K562 (cell line): ENCODE measurements at regions not wholly inside any gene's neighbourhood (a gene's known extent, or its start where the extent isn't known, plus 50 kb on each side); places are given as distances from the start of the nearest gene placed in this dataset.

Experiments used
- ATAC-seq: fragments of 200-7000 bp; cut with Tn5 transposase; 3 replicates; pipeline ENCODE4 v1.9.1; 2020; ENCODE audit warnings: moderate library complexity
- BruUV-seq: library from RNA; stranded (reverse); fragments of 400-500 nt; replicated peaks from 2 replicates; lab custom pipeline; 2021; lab: Mats Ljungman, UMichigan
- CTCF ChIA-PET: fragments of 300-600 bp; formaldehyde crosslinking; extraction: SDS; loops from one replicate; lab custom pipeline; 2021; ENCODE audit warnings: low intra/inter-chr PET ratio; lab: Yijun Ruan, JAX
- POLR2A ChIA-PET: fragments of 300-600, 350-650 bp; sonication (Branson Sonifier 250); formaldehyde crosslinking; extraction: SDS; loops from one replicate; lab custom pipeline; 2021; ENCODE audit warnings: antibody characterized with exemption, inconsistent platforms; lab: Yijun Ruan, JAX
- DNase-seq, 4 experiments: peaks; one replicate each; pipeline versions ENCODE4 v3.0.0 to v3.0.0-alpha.2; 2011 to 2018; ENCODE audit warnings: low spot score in 3 of 4, mixed read lengths in 3 of 4; ENCODE audit errors: extremely low read depth in 1 of 4
- FAIRE-seq: peaks from 2 replicates; lab custom pipeline; 2011; peaks lifted over from hg19 to GRCh38; lab: Jason Lieb, UNC
- H2AFZ ChIP-seq: 2 replicates; pipeline ENCODE4 v1.6.0; 2011; ENCODE audit warnings: low read depth, low read length, control low read depth, inconsistent platforms
- H3K27ac ChIP-seq: fragments of 200-600 bp; 3 replicates; pipeline ENCODE4 v1.8.0; 2011; ENCODE audit warnings: low read depth, mild to moderate bottlenecking, control low read depth, inconsistent platforms, low read length, moderate library complexity, mixed read lengths; ENCODE audit errors: extremely low read depth
- H3K27me3 ChIP-seq, 2 experiments: fragments of 300-600 bp in 1 of 2; 2 replicates in 1 of 2; 3 replicates in 1 of 2; pipeline versions ENCODE4 v1.6.0 to v1.8.0; 2011; ENCODE audit warnings: inconsistent platforms in 2 of 2, low read length in 2 of 2, mild to moderate bottlenecking in 1 of 2, mixed read lengths in 1 of 2, moderate library complexity in 1 of 2; ENCODE audit not compliant: control insufficient read depth in 2 of 2, insufficient read depth in 2 of 2
- H3K36me3 ChIP-seq: fragments of 300-600 bp; 3 replicates; pipeline ENCODE4 v1.8.0; 2011; ENCODE audit warnings: mild to moderate bottlenecking, low read length, inconsistent platforms; ENCODE audit not compliant: control insufficient read depth, insufficient read depth
- H3K4me1 ChIP-seq, 2 experiments: fragments of 200-600 bp in 1 of 2; replicated peaks in 1 of 2; 2 replicates in 1 of 2; 3 replicates in 1 of 2; pipeline versions ENCODE4 v1.5.1 to v1.8.0; 2011; ENCODE audit warnings: inconsistent platforms in 2 of 2, low read length in 2 of 2, mild to moderate bottlenecking in 1 of 2, mixed read lengths in 1 of 2, moderate library complexity in 1 of 2; ENCODE audit not compliant: control insufficient read depth in 2 of 2, insufficient read depth in 2 of 2
- H3K4me2 ChIP-seq: 2 replicates; pipeline ENCODE4 v1.6.1; 2011; ENCODE audit warnings: low read length, control low read depth, inconsistent platforms, mixed read lengths; ENCODE audit not compliant: insufficient read depth
- H3K4me3 ChIP-seq: fragments of 200-600 bp; sonication (generic), shearing (Covaris generic); 2 replicates; pipeline ENCODE4 v1.5.1; 2016; ENCODE audit warnings: control low read depth, inconsistent platforms
- H3K79me2 ChIP-seq: fragments of 200-600 bp; 3 replicates; pipeline ENCODE4 v1.8.0; 2011; ENCODE audit warnings: low read length, inconsistent platforms; ENCODE audit not compliant: control insufficient read depth, insufficient read depth
- H3K9ac ChIP-seq, 2 experiments: 2 replicates each; pipeline versions ENCODE4 v1.6.0 to v1.6.1; 2011; ENCODE audit warnings: low read depth in 2 of 2, low read length in 2 of 2, control low read depth in 1 of 2, inconsistent platforms in 1 of 2, mild to moderate bottlenecking in 1 of 2, mixed read lengths in 1 of 2; ENCODE audit not compliant: insufficient read depth in 1 of 2
- H3K9me1 ChIP-seq: one replicate; pipeline ENCODE4 v1.6.0; 2011; ENCODE audit warnings: inconsistent platforms, mild to moderate bottlenecking, low read length, moderate library complexity; ENCODE audit not compliant: control insufficient read depth, insufficient read depth
- H3K9me3 ChIP-seq: replicated peaks from 2 replicates; pipeline ENCODE4 v1.5.1; 2011; ENCODE audit warnings: low read depth, low read length, inconsistent platforms; ENCODE audit not compliant: control insufficient read depth, insufficient read depth
- H4K20me1 ChIP-seq: replicated peaks from 2 replicates; pipeline ENCODE4 v1.6.1; 2011; ENCODE audit warnings: low read length, inconsistent platforms, mixed read lengths; ENCODE audit not compliant: control insufficient read depth, insufficient read depth
- ETV1 ChIP-seq: fragments of 450-650 bp; conservative IDR thresholded peaks from 2 replicates; pipeline ENCODE4 v1.6.1; 2016; ENCODE audit warnings: missing genetic modification characterization, control low read depth, low read depth, missing compliant biosample characterization
- NCOA1 ChIP-seq: fragments of 450-650 bp; IDR thresholded peaks from 2 replicates; pipeline ENCODE4 v1.6.1; 2016; ENCODE audit warnings: low read depth
- SETDB1 ChIP-seq: IDR thresholded peaks from one replicate; pipeline ENCODE4 v1.6.1; 2012; ENCODE audit warnings: low read length, control low read depth, inconsistent platforms
- ZC3H4 ChIP-seq: sonication (generic); formaldehyde crosslinking; IDR thresholded peaks from 2 replicates; pipeline ENCODE4 v1.9.0; 2021; ENCODE audit warnings: missing genetic modification reagents, borderline replicate concordance
- ZFP1 ChIP-seq: fragments of 450-650 bp; formaldehyde crosslinking; IDR thresholded peaks from 2 replicates; pipeline ENCODE4 v1.4.0; 2020; ENCODE audit warnings: mild to moderate bottlenecking, mixed read lengths
- WGBS: fragments of 100-300 bp; shearing (Covaris generic); methylation state at CpG from one replicate; pipeline ENCODE4 v1.1.6; 2016; ENCODE audit warnings: low coverage, mixed read lengths; ENCODE audit not compliant: insufficient coverage; ENCODE audit errors: missing lambda C conversion rate; 5-methylcytosine and 5-hydroxymethylcytosine counted together
- in situ Hi-C: fragments of 300-500 bp; cut with MboI; formaldehyde crosslinking; loops from 4 replicates; pipeline ENCODE4 v1.15.0; 2018; ENCODE audit warnings: inconsistent platforms, mixed read lengths
- intact Hi-C: fragments of 100-400 bp; cut with micrococcal nuclease; formaldehyde crosslinking; loops from 2 replicates; pipeline ENCODE4 v1.14.2; 2022
- TF ChIP-seq, protein P1 (sequence below): fragments of 450-650 bp; formaldehyde crosslinking; IDR thresholded peaks from 2 replicates; pipeline ENCODE4 v1.4.0; 2022; ENCODE audit warnings: missing genetic modification characterization
- TF ChIP-seq, protein P2 (sequence below): sonication (generic); formaldehyde crosslinking; IDR thresholded peaks from 2 replicates; pipeline ENCODE4 v1.8.1; 2023; ENCODE audit warnings: mild to moderate bottlenecking, missing genetic modification reagents, moderate library complexity

GRCh38 chr9:108270561-108270960 is 585.2 kb downstream of the ACTL7B start:
- in situ Hi-C loops (loop anchor here (5.0 kb wide), 1 partner anchor 793 kb away; no protein-coding TSS in a partner anchor), intact Hi-C loops (loop anchor here (5.0 to 10.0 kb wide), 3 partner anchors 143 to 788 kb away; no protein-coding TSS in a partner anchor)
- Histone ChIP-seq H3K4me2 (no peak overlapping the region), H3K27ac (no peak overlapping the region), H2AFZ (no peak overlapping the region), H3K79me2 (no peaks in the 10 kb centered on the region), H3K9me1 (no peaks in the 10 kb centered on the region), H3K4me3 (no peak overlapping the region), H3K9me3 (no peaks in the 10 kb centered on the region), H3K9ac (no peak overlapping the region), H3K36me3 (no peaks in the 10 kb centered on the region), H3K4me1 (no peaks in the 10 kb centered on the region), H4K20me1 (no peaks in the 10 kb centered on the region), H3K27me3 (no peaks in the 10 kb centered on the region)
- 0% methylated on average over 3 of the region's 3 CpGs for WGBS
- DNase-seq (no peak), FAIRE-seq (no peak), ATAC-seq (no peak)
- TF ChIP-seq ZC3H4 (no peak), ETV1 (tag) (no peak), ZFP1 (CRISPR knock-in tag) (no peak), SETDB1 (no peak), NCOA1 (no peak)
- TF ChIP-seq, protein P1, sequence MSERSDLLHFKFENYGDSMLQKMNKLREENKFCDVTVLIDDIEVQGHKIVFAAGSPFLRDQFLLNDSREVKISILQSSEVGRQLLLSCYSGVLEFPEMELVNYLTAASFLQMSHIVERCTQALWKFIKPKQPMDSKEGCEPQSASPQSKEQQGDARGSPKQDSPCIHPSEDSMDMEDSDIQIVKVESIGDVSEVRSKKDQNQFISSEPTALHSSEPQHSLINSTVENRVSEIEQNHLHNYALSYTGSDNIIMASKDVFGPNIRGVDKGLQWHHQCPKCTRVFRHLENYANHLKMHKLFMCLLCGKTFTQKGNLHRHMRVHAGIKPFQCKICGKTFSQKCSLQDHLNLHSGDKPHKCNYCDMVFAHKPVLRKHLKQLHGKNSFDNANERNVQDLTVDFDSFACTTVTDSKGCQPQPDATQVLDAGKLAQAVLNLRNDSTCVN (CRISPR knock-in tag), result no peak
- TF ChIP-seq, protein P2, sequence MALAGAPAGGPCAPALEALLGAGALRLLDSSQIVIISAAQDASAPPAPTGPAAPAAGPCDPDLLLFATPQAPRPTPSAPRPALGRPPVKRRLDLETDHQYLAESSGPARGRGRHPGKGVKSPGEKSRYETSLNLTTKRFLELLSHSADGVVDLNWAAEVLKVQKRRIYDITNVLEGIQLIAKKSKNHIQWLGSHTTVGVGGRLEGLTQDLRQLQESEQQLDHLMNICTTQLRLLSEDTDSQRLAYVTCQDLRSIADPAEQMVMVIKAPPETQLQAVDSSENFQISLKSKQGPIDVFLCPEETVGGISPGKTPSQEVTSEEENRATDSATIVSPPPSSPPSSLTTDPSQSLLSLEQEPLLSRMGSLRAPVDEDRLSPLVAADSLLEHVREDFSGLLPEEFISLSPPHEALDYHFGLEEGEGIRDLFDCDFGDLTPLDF (CRISPR knock-in tag), result no peak
- BruUV-seq, result no TSS peak
- POLR2A ChIA-PET, result interaction anchor here (1.1 kb wide), 1 partner anchor 11 kb away, joined by 3 read pairs; no protein-coding TSS in a partner anchor
- CTCF ChIA-PET, result no interaction called here
